Prostate gland (tissue), 2 donors: ENCODE measurements at regions not wholly inside any gene's neighbourhood (a gene's known extent, or its start where the extent isn't known, plus 50 kb on each side); places are given as distances from the start of the nearest gene placed in this dataset.
"Not testable (repeated sequence)": the region's sequence is repeated elsewhere in the genome, so short reads cannot be mapped to it uniquely, and the experiment has no call there.

Source experiments
- DNase-seq: peaks from one replicate; pipeline ENCODE4 v3.0.0-alpha.2; 2019; ENCODE audit warnings: low spot score
- H3K27ac ChIP-seq, 2 donors: fragments of 200-600 bp; sonication (generic); 2 replicates each; pipeline ENCODE4 v1.5.1; 2017 to 2019
- H3K27me3 ChIP-seq: fragments of 200-600 bp; sonication (generic); replicated peaks from 2 replicates; pipeline ENCODE4 v1.5.1; 2019; ENCODE audit not compliant: insufficient read depth
- H3K36me3 ChIP-seq, 2 donors: fragments of 200-600 bp; sonication (generic); 1 replicate in 1 of 2; 2 replicates in 1 of 2; pipeline versions ENCODE4 v1.5.1 to v1.8.1; 2017 to 2019
- H3K4me1 ChIP-seq: fragments of 200-600 bp; sonication (generic); replicated peaks from 2 replicates; pipeline ENCODE4 v1.5.1; 2019
- H3K4me3 ChIP-seq, 2 donors: fragments of 200-600 bp; sonication (generic); 2 replicates each; pipeline ENCODE4 v1.5.1; 2017 to 2019
- H3K9me3 ChIP-seq: fragments of 200-600 bp; sonication (generic); 2 replicates; pipeline ENCODE4 v1.5.1; 2017
- POLR2A ChIP-seq: fragments of 450-650 bp; IDR thresholded peaks from one replicate; pipeline ENCODE4 v1.6.1; 2016; ENCODE audit warnings: antibody characterized with exemption, mild to moderate bottlenecking
- POLR2AphosphoS5 ChIP-seq: sonication (generic); formaldehyde crosslinking; IDR thresholded peaks from one replicate; pipeline ENCODE4 v1.6.1; 2017; ENCODE audit warnings: antibody characterized with exemption
- WGBS: methylation state at CpG from one replicate; pipeline ENCODE4 v1.1.5; 2018; 5-methylcytosine and 5-hydroxymethylcytosine counted together
- intact Hi-C: fragments of 100-400 bp; cut with DNase I; formaldehyde crosslinking; loops from one replicate; pipeline ENCODE4 v1.14.2; 2022
- TF ChIP-seq, protein P1 (sequence below), 4 experiments: fragments of 200-600 bp in 2 of 4; fragments of 450-650 bp in 2 of 4; sonication (generic) in 2 of 4; IDR thresholded peaks; 1 replicate in 3 of 4; 2 replicates in 1 of 4; pipeline ENCODE4 v1.5.1; 2016 to 2019; ENCODE audit warnings: antibody characterized with exemption in 4 of 4, mild to moderate bottlenecking in 2 of 4, moderate library complexity in 2 of 4

DNA sequence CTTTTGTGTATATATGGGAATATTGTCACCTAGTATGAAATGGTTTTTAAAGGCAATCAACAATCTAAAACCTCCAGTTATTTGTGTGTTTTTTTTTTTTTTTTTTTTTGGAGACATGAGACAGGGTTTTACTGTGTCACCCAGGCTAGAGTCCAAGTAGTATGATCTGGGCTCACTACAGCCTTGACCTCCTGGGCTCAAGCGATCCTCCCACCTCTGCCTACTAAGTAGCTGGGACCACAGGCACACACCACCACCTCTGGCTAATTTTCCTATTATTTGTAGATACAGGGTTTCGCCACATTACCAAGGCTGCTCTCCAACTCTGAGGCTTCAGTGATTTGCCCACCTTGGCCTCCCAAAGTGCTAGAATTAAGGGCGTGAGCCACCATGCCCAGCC, 349.9 kb downstream of the UTRN start:
- Histone ChIP-seq H3K27me3 (no peaks in the 10 kb centered on the region), H3K4me3 (no peak overlapping the region), H3K4me1 (no peaks in the 10 kb centered on the region), H3K36me3 (no peaks in the 10 kb centered on the region), H3K27ac (no peak overlapping the region), H3K9me3 (no peaks in the 10 kb centered on the region)
- no peak for DNase-seq
- intact Hi-C loops, result no loop called here
- 98% methylated on average over 3 of the region's 3 CpGs for WGBS
- no peak for TF ChIP-seq POLR2AphosphoS5
- TF ChIP-seq, protein P1, sequence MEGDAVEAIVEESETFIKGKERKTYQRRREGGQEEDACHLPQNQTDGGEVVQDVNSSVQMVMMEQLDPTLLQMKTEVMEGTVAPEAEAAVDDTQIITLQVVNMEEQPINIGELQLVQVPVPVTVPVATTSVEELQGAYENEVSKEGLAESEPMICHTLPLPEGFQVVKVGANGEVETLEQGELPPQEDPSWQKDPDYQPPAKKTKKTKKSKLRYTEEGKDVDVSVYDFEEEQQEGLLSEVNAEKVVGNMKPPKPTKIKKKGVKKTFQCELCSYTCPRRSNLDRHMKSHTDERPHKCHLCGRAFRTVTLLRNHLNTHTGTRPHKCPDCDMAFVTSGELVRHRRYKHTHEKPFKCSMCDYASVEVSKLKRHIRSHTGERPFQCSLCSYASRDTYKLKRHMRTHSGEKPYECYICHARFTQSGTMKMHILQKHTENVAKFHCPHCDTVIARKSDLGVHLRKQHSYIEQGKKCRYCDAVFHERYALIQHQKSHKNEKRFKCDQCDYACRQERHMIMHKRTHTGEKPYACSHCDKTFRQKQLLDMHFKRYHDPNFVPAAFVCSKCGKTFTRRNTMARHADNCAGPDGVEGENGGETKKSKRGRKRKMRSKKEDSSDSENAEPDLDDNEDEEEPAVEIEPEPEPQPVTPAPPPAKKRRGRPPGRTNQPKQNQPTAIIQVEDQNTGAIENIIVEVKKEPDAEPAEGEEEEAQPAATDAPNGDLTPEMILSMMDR (IDR thresholded peaks at IDR 0.05), result no peak
- TF ChIP-seq POLR2A, result no peak

DNA sequence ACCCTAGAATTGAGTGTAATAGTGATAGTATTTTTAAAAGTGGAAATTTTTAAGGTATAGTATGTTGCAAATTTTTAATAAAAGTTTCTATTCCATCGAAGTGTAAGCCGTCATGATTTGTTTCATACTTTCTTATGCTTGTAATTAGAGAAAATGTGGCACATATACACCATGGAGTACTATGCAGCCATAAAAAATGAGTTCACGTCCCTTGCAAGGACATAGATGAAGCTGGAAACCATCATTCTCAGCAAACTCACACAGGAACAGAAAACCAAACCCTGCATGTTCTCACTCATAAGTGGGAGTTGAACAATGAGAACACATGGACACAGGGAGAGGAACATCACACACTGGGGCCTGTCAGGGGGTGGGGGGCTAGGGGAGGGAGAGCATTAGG, 350.9 kb downstream of the UTRN start:
- H3K27ac ChIP-seq, DNase-seq, H3K36me3 ChIP-seq, H3K4me1 ChIP-seq, intact Hi-C loops, H3K9me3 ChIP-seq, H3K4me3 ChIP-seq, H3K27me3 ChIP-seq: not testable (repeated sequence)
- 100% methylated on average over 3 of the region's 3 CpGs for WGBS

DNA sequence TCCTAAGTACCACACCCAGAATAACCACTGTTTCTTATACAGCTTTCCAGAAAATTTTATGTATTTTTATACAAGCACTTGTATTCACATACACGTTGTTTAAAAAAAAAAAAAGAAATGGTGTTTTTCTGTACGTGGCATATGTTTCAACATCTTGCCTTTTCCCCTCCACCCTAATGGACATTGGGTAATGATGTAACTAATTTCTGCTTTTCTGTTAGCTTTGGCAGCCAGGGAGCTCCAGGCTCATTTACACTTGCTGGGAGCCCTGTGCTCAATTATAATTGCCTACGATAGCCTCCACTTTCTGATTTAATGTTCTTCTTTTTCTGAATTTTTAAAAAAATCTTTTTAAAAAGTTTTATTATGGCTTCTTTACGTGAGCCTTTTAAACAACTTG, 352.4 kb downstream of the UTRN start:
- no peaks in the 10 kb centered on the region for H3K9me3 ChIP-seq
- H3K27ac ChIP-seq, result no peak overlapping the region
- H3K27me3 ChIP-seq, result no peaks in the 10 kb centered on the region
- DNase-seq, result no peak
- intact Hi-C loops, result no loop called here
- 78% methylated on average over 4 of the region's 4 CpGs for WGBS
- no peak overlapping the region for H3K4me3 ChIP-seq
- no peaks in the 10 kb centered on the region for H3K36me3 ChIP-seq
- TF ChIP-seq POLR2AphosphoS5 (no peak), POLR2A (no peak)
- TF ChIP-seq, protein P1 (IDR thresholded peaks at IDR 0.05), result no peak
- H3K4me1 ChIP-seq, result no peaks in the 10 kb centered on the region

DNA sequence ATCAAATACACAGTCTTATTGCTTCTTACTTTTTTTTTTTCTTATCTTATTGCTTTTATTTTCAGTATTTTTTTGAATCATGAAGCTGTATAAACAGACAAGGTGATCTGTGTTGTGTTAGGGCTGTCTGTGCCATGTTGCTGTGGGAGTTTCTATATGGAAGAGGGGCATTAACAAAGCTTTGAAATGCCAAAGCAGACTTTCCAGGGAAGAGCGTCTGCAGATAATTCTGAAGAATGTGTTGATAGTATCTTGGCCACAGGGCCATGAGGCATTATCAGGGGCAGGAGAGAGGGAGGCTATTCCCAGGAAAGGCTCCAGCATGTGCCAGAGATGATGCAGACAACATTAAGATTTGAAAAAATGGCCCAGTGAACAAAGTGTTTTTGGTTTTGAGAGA, 354.5 kb downstream of the UTRN start:
- H3K4me3 ChIP-seq, result no peak overlapping the region
- TF ChIP-seq POLR2A, result no peak
- TF ChIP-seq, protein P1 (IDR thresholded peaks at IDR 0.05), result no peak
- no peak for TF ChIP-seq POLR2AphosphoS5
- H3K27ac ChIP-seq, result no peak overlapping the region
- 74% methylated on average over 1 of the region's 1 CpG for WGBS
- H3K27me3 ChIP-seq, result no peaks in the 10 kb centered on the region
- intact Hi-C loops, result no loop called here
- H3K4me1 ChIP-seq, result no peaks in the 10 kb centered on the region
- H3K36me3 ChIP-seq, result no peaks in the 10 kb centered on the region
- no peaks in the 10 kb centered on the region for H3K9me3 ChIP-seq
- DNase-seq, result no peak

DNA sequence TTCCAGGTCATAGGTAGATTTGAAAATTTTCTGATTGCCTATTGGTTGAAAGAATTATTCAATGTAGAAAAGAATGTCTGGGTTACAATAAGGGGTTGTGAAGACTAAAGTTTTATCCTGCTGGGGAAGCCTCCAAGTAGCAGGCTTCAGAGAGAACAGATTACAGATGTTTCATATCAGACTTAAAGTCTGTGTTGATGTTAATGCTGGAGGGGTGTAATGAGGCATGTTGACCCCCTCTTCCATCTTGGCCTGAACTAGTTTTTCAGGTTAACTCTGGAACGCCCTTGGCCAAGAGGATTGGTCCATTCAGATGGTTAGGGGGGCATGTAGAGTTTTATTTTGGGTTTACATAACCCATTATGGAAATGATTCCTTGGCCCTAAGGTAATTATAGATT, 356.2 kb downstream of the UTRN start:
- H3K27me3 ChIP-seq, result no peaks in the 10 kb centered on the region
- H3K27ac ChIP-seq, result no peak overlapping the region
- H3K36me3 ChIP-seq, result no peaks in the 10 kb centered on the region
- intact Hi-C loops, result no loop called here
- TF ChIP-seq POLR2A (no peak), POLR2AphosphoS5 (no peak)
- TF ChIP-seq, protein P1 (IDR thresholded peaks at IDR 0.05), result no peak
- no peaks in the 10 kb centered on the region for H3K9me3 ChIP-seq
- DNase-seq, result no peak
- no peaks in the 10 kb centered on the region for H3K4me1 ChIP-seq
- 88% methylated on average over 1 of the region's 1 CpG for WGBS
- no peak overlapping the region for H3K4me3 ChIP-seq
